Brain microvascular endothelial cell (primary cell): ENCODE measurements at regions not wholly inside any gene's neighbourhood (a gene's known extent, or its start where the extent isn't known, plus 50 kb on each side); places are given as distances from the start of the nearest gene placed in this dataset.
"Not testable (repeated sequence)": the region's sequence is repeated elsewhere in the genome, so short reads cannot be mapped to it uniquely, and the experiment has no call there.

Experiments used
- DNase-seq: peaks from one replicate; pipeline ENCODE4 v3.0.0-alpha.2; 2020
- H3K27ac ChIP-seq: fragments of 250-450 bp; sonication (Bioruptor Pico); 2 replicates; pipeline ENCODE4 v1.5.1; 2020; ENCODE audit warnings: mild to moderate bottlenecking, moderate library complexity
- H3K27me3 ChIP-seq: fragments of 250-450 bp; sonication (Bioruptor Pico); replicated peaks from 2 replicates; pipeline ENCODE4 v1.5.1; 2020; ENCODE audit warnings: mild to moderate bottlenecking
- H3K36me3 ChIP-seq: fragments of 250-450 bp; sonication (Bioruptor Pico); replicated peaks from 2 replicates; pipeline ENCODE4 v1.5.1; 2020; ENCODE audit warnings: mild to moderate bottlenecking
- H3K4me3 ChIP-seq: 2 replicates; pipeline ENCODE4 v1.5.1; 2011; ENCODE audit warnings: low read depth, mild to moderate bottlenecking, control low read depth, low read length, moderate library complexity
- in situ Hi-C: cut with HindIII; loops from 2 replicates; pipeline ENCODE4 v1.10.0; 2017; ENCODE audit warnings: low sequenced_read_pairs, low pct_ligation_motif_present
- TF ChIP-seq, protein P1 (sequence below): IDR thresholded peaks from 2 replicates; pipeline ENCODE4 v1.5.1; 2011; ENCODE audit warnings: low read depth, mild to moderate bottlenecking, moderate library complexity, low read length, control low read depth, inconsistent platforms; ENCODE audit errors: missing control alignments

GRCh38 chr1:189751311-189751710, 726.4 kb downstream of the BRINP3 start:
- Histone ChIP-seq H3K27ac (no peak overlapping the region), H3K36me3 (no peaks in the 10 kb centered on the region), H3K27me3 (no peaks in the 10 kb centered on the region), H3K4me3 (no peak overlapping the region)
- in situ Hi-C loops, result no loop called here
- TF ChIP-seq, protein P1, sequence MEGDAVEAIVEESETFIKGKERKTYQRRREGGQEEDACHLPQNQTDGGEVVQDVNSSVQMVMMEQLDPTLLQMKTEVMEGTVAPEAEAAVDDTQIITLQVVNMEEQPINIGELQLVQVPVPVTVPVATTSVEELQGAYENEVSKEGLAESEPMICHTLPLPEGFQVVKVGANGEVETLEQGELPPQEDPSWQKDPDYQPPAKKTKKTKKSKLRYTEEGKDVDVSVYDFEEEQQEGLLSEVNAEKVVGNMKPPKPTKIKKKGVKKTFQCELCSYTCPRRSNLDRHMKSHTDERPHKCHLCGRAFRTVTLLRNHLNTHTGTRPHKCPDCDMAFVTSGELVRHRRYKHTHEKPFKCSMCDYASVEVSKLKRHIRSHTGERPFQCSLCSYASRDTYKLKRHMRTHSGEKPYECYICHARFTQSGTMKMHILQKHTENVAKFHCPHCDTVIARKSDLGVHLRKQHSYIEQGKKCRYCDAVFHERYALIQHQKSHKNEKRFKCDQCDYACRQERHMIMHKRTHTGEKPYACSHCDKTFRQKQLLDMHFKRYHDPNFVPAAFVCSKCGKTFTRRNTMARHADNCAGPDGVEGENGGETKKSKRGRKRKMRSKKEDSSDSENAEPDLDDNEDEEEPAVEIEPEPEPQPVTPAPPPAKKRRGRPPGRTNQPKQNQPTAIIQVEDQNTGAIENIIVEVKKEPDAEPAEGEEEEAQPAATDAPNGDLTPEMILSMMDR, result no peak
- no peak for DNase-seq

DNA sequence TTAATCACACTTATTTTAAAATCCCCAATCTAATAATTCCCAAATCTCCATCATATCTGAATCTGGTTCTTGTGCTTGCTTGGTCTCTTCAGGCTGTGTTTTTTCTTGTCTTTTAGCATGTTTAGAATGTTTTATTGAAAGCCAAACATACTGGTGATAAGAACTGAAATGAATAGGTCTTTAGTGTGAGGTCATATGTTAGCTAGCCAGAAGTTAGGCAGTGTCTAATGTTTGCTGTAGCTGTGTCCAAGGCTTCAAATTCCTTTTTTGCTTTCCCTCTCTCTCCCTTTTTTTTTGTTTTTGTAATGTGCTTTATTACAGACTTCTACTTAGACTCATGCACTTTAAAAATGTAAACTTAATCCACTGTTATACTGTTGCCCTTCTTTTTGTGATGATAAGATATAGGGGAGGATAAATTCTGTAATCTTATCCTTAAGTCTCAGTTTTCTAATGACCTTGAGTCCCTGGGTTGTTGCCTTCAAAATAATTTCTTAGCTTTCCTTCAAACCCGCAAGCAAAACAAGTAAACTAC, 725.1 kb downstream of the BRINP3 start:
- H3K27me3 ChIP-seq, result no peaks in the 10 kb centered on the region
- no peaks in the 10 kb centered on the region for H3K36me3 ChIP-seq
- H3K4me3 ChIP-seq, result no peak overlapping the region
- no peak for DNase-seq
- TF ChIP-seq, protein P1, result no peak
- in situ Hi-C loops, result no loop called here
- no peak overlapping the region for H3K27ac ChIP-seq

DNA sequence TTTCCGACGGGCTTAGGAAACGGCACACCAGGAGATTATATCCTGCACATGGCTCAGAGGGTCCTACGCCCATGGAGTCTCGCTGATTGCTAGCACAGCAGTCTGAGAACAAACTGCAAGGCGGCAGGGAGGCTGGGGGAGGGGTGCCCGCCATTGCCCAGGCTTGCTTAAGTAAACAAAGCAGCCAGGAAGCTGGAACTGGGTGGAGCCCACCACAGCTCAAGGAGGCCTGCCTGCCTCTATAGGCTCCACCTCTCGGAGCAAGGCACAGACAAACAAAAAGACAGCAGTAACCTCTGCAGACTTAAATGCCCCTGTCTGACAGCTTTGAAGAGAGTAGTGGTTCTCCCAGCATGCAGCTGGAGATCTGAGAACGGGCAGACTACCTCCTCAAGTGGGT, 722.6 kb downstream of the BRINP3 start:
- H3K27me3 ChIP-seq, H3K27ac ChIP-seq, H3K4me3 ChIP-seq, DNase-seq, H3K36me3 ChIP-seq, in situ Hi-C loops: not testable (repeated sequence)

DNA sequence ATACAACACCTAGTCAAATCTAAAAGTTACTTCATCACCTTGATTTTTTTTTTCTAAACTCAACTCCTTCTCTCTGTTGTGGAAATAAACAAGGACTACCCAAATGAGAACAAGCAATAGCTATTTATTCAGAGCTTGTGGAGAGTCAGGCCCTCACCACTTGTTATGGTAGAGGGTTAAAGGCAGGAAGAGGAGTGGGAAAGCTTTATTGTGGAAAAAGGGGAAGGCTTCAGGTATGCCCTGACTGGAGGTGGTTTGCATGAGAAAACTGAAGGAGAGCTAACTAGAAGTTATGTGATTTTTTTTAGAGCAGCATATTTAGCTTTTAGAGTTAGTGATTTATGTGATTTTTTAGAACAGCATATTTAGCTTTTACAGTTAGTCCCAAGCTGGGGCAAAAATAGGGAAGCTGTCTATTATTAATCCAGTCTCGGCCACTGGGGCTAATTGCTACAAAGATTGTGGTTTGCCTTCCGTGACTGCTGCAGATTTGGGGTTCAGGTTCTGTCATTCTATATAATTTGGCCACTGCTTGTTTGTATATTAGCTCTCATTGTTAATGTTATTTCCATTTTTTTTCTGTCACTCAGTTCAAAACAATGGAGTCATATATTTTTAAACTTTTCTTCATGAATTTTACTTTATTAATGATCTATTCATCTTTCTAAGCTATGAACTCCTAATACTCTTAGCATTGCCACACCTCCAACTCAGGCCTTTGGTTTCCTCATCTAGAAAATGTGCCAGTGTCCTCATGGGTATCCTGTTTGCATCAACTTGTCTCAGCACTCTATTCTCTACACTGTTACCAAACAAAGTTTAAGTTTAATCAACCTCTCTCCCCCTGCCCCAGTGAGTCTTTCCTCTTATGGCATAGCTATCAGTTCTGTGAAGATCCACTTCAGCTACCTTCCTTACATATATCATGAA, 713.0 kb downstream of the BRINP3 start:
- Histone ChIP-seq H3K27ac (no peak overlapping the region), H3K27me3 (no peaks in the 10 kb centered on the region), H3K36me3 (no peaks in the 10 kb centered on the region), H3K4me3 (no peak overlapping the region)
- TF ChIP-seq, protein P1, result no peak
- DNase-seq, result no peak
- in situ Hi-C loops, result no loop called here

DNA sequence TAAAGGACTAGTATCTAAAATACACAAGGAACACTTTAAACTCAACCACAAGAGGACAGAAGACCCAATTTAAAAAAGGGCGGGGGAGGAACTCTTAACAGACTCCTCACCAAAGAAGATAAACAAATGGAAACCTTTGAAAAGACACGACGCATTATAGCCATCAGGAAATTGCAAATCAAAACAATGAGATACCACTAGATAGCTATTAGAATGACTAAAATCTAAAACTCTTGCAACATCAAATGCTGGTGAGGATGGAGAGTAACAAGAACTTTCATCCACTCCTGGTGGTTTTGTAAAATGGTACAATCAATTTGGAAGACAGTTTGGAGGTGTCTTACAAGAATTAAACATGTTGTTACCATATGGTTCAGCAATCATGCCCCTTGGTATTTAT, 708.2 kb downstream of the BRINP3 start:
- Histone ChIP-seq H3K36me3 (no peaks in the 10 kb centered on the region), H3K27me3 (no peaks in the 10 kb centered on the region), H3K4me3 (no peak overlapping the region), H3K27ac (no peak overlapping the region)
- no peak for DNase-seq
- in situ Hi-C loops, result no loop called here
- TF ChIP-seq, protein P1, result no peak

- Histone ChIP-seq H3K4me3 (no peak overlapping the region), H3K36me3 (no peaks in the 10 kb centered on the region), H3K27me3 (no peaks in the 10 kb centered on the region), H3K27ac (no peak overlapping the region)
- TF ChIP-seq, protein P1, result no peak
- DNase-seq, result no peak
- in situ Hi-C loops, result no loop called here
Measured at GRCh38 chr1:189774721-189775287, 702.9 kb downstream of the BRINP3 start.
